Sigmoid colon (tissue), 4 donors: ENCODE measurements at regions not wholly inside any gene's neighbourhood (a gene's known extent, or its start where the extent isn't known, plus 50 kb on each side); places are given as distances from the start of the nearest gene placed in this dataset.

ENCODE experiments used
- CTCF ChIP-seq, 4 experiments: fragments of 450-650 bp in 3 of 4; fragments of 200-600 bp in 1 of 4; IDR thresholded peaks; one replicate each; pipeline ENCODE4 v1.5.1; 2016 to 2019; ENCODE audit warnings: antibody characterized with exemption in 4 of 4, mild to moderate bottlenecking in 3 of 4, moderate library complexity in 2 of 4
- EP300 ChIP-seq, 4 donors: sonication (generic); formaldehyde crosslinking; IDR thresholded peaks; one replicate each; pipeline ENCODE4 v1.6.1; 2017; ENCODE audit warnings: antibody characterized with exemption in 4 of 4
- POLR2A ChIP-seq, 2 donors: fragments of 450-650 bp; IDR thresholded peaks; one replicate each; pipeline ENCODE4 v1.6.1; 2016; ENCODE audit warnings: antibody characterized with exemption in 2 of 2, mild to moderate bottlenecking in 2 of 2, moderate library complexity in 2 of 2
- POLR2AphosphoS5 ChIP-seq, 4 donors: sonication (generic); formaldehyde crosslinking; IDR thresholded peaks; one replicate each; pipeline ENCODE4 v1.6.1; 2017; ENCODE audit warnings: antibody characterized with exemption in 4 of 4

DNA sequence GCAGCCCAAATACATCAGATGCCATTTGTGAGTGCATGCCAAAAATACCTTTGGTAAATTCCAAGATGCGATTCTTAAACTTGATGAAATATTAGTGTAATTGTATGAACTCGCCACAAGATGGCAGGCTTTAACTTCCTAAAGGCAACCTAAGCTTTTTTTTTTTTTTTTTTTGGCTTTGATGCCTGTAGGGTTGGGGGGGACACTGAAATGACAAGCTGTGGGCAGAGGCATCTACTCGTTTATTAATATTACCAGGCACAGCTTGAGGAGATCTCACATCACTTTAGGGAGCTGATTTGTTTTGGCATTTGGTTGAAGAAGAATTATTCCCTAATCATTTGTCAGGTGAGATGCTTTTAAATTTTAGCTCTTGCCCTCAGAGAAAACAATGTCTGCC lies 126.7 kb upstream of the CCDC196 start:
- TF ChIP-seq POLR2A (IDR thresholded peaks at IDR 0.05) (no peak), CTCF (IDR thresholded peaks at IDR 0.05) (peak in 2 of 4 experiments; percentile 40 to 64), EP300 (IDR thresholded peaks at IDR 0.05) (no peak), POLR2AphosphoS5 (IDR thresholded peaks at IDR 0.05) (no peak)
